ENCODE measurements at regions not wholly inside any gene's neighbourhood (a gene's known extent, or its start where the extent isn't known, plus 50 kb on each side); places are given as distances from the start of the nearest gene placed in this dataset.

DNA sequence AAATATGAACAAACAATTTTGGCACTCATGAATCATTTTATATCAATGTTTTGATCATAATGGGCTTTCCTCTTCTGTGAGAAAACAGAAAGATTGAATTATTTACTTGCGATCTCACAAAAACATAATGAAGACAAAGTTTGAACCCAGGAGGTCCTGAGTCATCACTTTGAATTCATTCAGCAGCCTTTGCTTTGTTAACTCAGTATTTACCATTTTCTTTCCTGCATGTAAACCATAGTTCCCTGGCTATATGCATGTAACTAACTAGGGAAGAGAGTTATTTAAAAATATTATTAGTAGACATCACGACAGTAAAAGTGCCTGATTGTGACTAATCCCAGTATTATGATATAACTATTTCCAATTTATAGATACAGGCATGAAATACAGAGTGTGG, 1026.2 kb downstream of the PLOD2 start:
- no peak for TF ChIP-seq POLR2A (IDR thresholded peaks at IDR 0.05; ENCODE audit: low read depth, low read length)
- TF ChIP-seq POU2F2 (IDR thresholded peaks at IDR 0.05; ENCODE audit: low read depth, low read length): no peak
- no peak for TF ChIP-seq TAF1 (IDR thresholded peaks at IDR 0.05; ENCODE audit: low read depth, low read length)
- TF ChIP-seq POLR2AphosphoS5 (IDR thresholded peaks at IDR 0.05; ENCODE audit: low read depth, low read length): no peak
- no peak for TF ChIP-seq PAX5 (IDR thresholded peaks at IDR 0.05; ENCODE audit: insufficient read depth, low read length, severe bottlenecking)

All from GM12891 (cell line).